H1 (cell line): ENCODE measurements at regions not wholly inside any gene's neighbourhood (a gene's known extent, or its start where the extent isn't known, plus 50 kb on each side); places are given as distances from the start of the nearest gene placed in this dataset.

Experiments
- EP300 ChIP-seq, 2 experiments: IDR thresholded peaks; 1 replicate in 1 of 2; 2 replicates in 1 of 2; pipeline ENCODE4 v1.6.1; 2011 to 2012; ENCODE audit warnings: low read depth in 2 of 2, low read length in 2 of 2, mild to moderate bottlenecking in 2 of 2, borderline replicate concordance in 1 of 2, inconsistent platforms in 1 of 2, moderate library complexity in 1 of 2
- SP4 ChIP-seq: IDR thresholded peaks from 2 replicates; pipeline ENCODE4 v1.6.1; 2012; ENCODE audit warnings: low read length, inconsistent platforms

GRCh38 chr9:85136987-85137386 is 467.5 kb downstream of the NTRK2 start:
- TF ChIP-seq SP4 (no peak), EP300 (IDR thresholded peaks at IDR 0.05; ENCODE audit: borderline replicate concordance in 1 of 2, low read depth in 2 of 2, low read length in 2 of 2) (no peak)
